Fibroblast of skin of scalp (primary cell): ENCODE measurements at regions not wholly inside any gene's neighbourhood (a gene's known extent, or its start where the extent isn't known, plus 50 kb on each side); places are given as distances from the start of the nearest gene placed in this dataset.
A peak's percentile ranks its signal among the peaks of the same experiment; 100 is the strongest.

Experiments
- DNase-seq: peaks from one replicate; pipeline ENCODE4 v3.0.0-alpha.2; 2013

DNA sequence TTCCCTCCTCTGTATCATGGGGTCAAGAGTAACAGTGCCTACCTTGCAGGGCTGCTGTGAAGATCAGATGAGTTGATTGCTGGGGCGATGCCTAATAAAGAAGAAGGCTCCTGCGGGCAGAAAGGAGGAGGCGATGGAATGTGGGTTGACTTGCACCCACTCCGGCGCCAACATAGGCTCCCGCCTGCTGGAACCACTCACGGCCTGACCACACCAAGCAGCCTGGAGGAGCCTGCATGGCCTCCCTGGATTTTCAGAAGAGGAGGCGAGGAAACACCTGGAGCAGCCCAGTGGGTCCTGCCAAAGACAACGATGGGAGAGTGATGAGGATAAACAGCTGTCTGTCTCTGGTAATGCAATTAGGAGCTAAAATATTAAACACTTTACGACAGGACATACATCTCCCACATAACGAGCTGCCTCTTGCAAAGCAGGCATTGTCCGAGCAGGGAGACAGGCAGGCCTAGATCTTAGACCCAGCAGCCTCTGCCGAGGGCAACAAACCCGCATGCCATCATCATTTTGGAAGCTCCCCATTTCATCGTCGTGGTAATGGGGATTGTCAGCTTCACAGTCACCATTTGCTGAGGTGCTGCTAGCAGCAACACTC lies 302.9 kb upstream of the ZMIZ1 start:
- no peak for DNase-seq

DNA sequence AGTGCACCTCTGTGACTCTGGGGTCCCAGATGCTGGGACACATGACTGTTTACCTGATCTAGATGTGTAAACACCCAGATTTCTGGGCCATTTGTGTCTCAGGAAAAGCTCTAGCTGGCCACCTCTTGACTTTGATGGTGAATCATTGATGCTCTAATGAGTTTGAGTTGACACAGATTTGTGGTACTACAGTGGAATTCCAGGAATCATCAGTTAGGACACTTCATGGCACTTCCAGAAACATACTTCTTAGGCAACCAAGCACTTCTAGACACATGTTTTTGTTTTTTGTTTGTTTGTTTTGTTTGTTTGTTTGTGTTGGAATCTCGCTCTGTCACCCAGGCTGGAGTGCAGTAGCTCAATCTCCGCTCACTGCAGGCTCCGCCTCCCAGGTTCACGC lies 302.2 kb upstream of the ZMIZ1 start:
- peak; percentile 54 for DNase-seq

DNA sequence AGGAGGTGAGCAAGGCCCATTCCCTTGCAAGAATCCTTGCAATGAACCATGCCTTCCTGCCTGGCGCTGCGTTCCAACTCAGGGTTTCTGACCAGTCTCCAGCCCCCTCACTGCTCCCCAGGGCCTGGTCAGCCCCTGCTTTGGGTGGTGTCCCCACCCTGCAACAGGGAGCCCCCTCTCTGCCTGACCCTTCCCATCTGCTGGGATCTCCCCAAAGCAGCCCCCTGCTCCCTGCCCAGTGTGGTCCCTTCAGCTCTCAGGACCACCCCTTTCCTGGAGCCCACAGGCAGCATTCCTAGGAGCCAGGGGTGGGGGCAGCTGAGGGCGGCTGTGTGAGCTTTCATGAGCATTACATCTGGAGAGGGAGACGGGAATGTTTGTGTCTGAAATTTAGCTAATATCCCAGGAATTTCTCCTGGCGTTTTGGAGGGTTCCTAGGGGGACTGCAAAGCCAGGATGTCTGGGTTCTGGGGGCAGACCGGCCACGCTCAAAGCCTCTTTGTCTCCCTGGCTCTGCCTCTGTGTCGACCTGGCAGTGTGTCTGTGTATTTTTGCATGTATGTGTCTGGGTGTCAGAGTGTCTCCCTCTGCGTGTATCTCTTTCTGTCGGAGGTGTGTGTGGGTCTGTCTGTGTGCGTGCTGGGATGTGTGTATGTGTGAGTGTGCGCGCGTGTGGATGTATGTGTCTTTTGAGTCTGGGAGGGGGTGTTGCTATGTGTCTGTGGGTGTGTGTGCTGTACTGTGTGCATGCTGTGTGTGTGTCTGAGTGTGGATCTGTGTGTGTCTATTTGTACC lies 300.5 kb upstream of the ZMIZ1 start:
- DNase-seq: peak; percentile 84

DNA sequence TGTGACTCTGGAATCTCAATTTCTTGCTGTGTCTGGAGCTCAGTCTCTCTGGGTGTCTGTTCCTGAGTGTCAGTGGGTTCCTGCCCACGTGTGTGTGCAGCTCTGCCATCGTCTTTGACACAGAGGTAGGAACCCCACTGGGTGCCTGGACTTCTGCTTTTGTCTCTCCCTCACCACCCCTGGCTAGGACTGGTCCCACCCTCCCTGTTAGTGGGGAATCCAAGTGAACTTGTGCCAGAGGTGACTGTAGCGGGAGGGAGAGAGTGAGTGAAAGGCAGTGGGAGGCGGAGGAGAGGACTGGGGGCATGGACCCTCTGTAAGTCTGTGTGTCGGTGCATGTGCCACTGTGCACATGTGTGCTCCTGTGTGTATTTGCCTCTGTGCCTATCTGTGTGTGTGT lies 299.9 kb upstream of the ZMIZ1 start:
- peak; percentile 45 for DNase-seq

DNA sequence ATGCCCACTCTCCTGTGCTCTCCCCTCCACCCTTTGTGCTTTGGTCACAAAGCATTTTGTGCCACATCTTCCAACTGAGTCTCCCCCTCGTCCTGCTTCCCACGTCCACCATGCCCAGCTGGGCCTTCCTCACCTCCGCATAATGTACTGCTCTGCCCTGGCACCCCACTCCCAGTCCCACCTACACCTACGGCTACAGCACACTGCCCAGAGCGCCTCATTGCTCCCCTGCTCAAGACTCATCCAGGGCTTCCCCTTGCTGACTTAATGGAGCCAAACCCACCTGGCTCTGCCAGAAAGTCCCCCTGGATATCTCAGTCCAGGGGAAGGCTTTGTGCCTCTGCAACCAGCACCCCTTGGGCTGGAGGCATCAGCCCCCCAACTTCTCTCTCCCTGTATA lies 299.2 kb upstream of the ZMIZ1 start:
- DNase-seq: no peak

DNA sequence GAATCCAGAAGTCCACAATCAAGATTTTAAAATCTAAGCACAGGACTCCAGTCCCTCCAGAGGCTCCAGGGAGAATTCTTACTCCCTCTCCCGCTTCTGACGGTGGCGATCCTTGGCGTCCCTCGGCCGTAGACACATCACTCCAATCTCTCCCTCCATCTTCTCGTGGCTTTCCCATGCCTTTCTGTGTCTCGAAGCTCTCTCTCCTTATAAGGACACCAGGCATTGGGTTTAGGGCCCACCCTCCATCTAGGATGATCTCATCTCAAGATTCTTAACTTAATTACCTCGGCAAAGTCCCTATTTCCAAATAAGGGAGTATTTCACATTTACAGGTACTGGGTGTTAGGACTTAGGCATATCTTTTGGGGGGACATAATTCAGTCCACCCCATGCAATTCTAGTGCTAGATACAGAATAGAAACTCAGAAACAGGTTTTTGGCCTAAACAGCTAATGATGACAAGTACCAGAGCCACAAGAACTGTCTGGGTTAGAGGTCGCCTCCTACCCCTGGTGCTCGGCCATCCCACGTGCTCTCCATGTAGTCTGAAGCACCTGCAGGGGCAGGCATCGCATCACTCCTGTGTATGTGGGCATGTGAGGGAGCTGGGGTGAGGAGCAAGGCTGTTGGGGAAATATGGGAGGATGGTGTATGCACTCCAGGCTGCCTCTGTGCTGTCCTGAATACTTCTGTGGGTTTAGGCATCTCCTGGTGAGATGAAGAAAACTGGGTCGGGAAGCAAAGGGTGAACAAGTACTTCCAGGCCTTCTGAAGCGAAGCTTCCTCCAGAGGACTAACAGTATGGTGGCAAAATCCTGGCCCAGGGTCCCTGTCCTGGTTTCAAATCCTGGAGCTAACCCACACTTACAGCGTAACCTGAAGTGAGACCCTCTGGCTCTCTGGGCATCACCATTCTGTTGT lies 298.3 kb upstream of the ZMIZ1 start:
- DNase-seq: peak; percentile 85

DNA sequence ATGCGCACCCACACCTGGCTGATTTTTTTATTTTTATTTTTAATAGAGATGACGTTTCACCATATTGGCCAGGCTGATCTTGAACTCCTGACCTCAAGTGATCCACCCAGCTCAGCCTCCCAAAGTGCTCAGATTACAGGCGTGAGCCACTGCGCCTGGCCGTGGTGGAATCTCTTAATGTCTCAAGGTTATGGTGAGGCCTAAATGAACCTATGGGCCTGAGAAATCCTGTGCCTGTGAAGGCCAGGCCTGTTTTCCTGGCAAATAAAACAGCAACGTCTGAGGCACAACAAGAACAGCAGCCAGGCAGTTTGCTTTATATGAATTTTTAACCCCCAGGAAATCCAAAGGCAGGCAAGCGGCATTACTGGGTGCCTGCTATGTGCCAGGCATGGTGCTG lies 297.5 kb upstream of the ZMIZ1 start:
- no peak for DNase-seq

DNA sequence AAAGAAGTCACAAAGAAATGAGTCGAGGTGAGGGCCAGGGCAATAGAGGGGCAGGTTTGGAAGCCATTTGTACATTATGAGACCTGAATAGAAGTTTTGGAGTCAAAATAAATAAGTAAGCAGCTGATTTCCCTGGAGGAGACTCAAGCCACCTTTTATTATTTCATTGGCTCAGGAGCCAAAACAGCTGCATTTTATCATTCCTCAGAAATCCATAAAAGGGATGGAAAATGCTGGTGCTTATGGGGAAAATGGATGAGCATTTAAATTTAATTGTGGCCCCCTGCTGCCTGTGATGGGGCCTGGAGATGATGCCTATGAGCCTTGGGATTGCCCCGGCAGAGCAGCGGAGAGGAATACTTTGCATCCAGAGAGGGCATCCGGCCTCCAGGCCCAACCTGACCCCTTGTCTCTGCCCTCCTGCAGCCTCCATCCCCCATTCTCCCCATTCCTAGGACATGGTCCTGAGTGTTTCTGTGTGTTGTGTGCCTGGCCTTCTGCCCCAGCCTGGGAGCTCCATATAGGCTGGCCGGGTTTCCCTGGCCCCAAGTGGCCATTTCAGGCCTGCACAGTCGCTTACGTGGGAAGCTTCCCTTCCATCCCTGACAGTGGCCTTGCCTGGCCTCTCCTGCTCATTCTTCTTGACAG lies 296.8 kb upstream of the ZMIZ1 start:
- peak; percentile 50 for DNase-seq

DNA sequence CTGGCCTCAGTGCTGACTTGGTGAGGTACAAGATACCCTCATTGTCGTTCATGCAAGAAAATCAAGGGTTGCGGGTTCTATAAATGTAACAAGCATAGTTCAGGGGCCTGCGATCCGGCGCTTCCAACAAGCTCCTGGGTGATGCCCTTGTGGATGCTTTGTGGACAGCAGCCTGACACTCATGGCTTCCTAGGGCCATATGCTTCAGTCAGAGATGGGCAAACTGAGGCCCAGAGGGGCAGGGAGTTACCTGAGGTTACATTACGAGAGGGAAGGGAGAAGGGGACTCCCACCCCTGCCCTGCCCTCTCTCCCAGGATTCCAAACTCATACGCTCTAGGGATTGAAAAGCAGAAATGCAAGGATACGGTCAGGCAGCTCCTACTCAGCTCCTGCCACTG lies 296.3 kb upstream of the ZMIZ1 start:
- DNase-seq: no peak

DNA sequence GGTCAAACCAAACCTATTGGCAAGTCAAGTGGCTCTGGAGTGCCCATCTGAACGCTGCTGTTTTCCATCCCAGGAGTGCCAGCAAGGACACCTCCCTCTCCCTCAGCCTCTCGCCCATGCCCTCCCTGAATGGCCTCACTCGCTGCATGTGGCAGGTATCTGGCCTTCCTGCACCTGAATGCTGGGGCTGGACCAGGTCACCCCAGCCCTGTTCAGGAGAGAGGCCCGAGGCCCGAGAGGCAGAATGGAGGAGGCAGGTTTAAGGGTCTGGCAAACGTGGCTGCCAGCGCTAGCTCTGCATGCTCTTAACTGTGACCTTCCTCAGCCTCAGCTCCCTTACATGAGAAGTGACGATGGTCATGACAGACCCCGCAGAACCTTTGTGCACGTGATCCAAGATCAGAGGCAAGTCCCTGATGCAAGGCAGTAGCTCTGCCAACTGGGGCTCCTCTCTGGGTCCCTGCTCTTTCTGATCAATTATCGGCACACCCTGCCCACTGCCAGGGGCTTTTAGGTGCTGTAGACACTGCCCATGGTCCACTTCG lies 295.7 kb upstream of the ZMIZ1 start:
- no peak for DNase-seq

DNA sequence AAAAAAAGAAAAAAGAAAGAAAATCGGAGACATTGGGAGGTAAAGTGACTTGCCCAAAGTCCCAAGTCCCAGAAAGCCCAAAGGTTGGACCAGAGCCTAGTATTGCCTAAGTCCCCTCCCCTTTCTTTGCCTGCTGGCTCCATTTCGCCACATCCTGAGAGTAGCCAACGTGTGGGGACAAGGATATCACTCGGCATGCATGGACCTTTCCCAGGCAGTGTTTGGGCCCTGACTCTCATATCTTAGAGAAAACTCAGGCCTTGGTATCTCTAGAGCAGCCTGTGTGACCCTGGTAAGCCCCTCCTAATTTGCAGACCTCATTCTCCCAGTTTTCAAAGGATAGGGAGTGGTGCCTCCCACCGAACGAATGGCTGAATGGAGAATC lies 294.2 kb upstream of the ZMIZ1 start:
- peak; percentile 59 for DNase-seq

DNA sequence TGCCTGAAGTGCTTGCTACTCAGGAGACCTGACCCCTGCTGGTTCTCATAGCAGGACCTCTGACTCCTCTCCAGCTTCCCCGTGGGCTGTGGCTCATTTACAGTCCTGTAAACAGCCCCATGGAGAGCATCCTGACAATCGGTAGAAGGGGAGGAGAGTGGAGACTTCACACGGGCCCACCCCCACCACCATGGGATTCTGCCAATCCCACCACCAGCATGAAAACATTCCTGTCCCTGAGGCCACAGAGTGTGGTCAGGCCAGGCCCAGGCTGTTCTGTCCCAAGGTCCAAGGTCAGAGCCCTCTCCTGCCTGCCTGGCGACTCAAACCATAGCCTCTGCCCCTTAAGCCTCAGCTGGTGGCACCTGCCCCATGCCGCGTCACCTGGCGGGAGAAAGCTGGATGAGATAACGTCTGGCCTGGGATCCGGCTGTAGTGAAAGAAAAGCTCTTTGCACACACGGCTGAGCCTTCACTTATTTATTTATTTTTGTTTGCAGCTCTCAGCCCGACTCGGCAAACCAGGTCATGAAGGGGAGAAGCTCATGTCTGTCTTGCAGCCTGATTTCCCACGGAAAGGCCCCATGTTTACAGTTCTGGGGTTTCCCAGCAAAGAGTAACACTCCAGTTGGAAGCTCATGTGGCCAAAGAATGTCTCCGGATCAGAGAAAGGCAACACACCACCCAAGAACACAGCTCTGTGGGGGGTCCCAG lies 293.6 kb upstream of the ZMIZ1 start:
- peak; percentile 83 for DNase-seq

DNA sequence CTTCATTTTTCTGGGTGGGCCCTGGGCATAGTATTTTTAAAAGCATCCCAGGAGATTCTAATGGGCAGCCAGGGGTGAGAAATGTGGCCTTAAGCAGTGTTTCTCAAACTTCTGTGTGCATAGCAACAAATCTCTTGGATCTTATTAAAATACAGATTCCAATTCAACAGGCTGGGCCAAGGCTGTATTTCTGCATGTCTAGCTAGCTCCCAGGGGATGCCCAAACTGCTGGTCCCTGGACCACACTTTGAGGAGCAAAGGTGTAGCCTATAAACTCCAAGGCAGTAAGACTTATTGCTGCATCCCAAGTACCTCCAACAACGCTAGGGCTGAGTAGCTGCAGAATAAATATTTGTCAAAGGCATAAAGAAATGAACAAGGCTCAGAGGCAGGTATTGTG lies 292.9 kb upstream of the ZMIZ1 start:
- no peak for DNase-seq

DNA sequence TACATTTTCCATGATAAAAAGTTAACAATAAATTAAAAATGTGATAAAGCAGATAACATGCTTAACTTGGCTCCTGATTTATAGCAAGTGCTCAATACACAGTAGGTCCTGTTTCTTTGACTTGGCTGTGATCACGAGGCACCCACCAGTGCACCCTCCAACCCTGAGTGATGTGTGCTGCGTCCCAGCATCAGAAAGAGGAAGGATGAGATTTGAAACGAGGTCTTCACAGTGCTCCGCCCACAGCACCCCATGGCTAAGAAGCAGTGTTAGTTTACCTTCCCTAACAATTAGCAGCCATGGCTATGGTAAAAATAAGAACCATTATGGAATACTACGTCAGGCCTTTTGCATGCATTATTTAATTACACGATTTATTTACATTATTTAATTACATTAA lies 292.0 kb upstream of the ZMIZ1 start:
- no peak for DNase-seq

DNA sequence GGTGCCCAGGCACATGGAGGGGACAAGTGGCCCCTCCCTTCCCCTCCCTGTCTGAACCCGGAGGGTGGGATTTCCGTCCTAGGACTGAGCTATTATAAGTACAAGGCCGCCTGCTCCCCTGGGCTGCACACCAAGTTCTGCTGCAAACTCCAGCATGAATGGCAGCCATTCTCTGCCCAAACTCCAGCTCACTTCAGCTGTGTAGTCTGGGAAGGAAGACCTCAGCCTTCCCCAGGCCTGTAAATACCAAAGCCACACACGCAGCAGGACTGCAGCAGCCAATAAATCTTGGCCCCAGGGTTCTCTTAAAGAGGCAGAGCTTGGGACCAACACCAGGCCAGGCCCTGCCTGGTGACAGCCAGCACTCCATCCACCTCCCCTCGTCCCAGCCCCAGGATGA lies 291.3 kb upstream of the ZMIZ1 start:
- peak; percentile 67 for DNase-seq

DNA sequence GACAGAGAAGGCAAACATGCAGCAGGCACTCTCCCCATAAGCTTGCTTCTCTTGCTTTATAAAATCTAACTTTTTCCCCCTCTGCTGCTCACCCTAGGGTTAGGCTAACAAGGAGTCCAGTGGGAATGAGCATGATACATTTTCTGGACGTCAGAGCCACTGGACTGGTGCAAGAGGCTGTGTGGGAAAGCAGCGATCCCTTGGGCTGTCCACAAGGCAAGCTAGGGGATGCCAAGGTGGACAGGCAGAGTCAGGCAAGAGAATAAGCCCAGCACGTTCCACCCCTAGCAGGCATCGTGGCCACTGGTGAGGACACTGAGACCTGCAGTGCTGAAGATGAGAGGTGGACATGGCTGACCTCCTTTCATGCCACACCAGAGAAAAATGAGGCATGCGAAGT lies 290.9 kb upstream of the ZMIZ1 start:
- no peak for DNase-seq

DNA sequence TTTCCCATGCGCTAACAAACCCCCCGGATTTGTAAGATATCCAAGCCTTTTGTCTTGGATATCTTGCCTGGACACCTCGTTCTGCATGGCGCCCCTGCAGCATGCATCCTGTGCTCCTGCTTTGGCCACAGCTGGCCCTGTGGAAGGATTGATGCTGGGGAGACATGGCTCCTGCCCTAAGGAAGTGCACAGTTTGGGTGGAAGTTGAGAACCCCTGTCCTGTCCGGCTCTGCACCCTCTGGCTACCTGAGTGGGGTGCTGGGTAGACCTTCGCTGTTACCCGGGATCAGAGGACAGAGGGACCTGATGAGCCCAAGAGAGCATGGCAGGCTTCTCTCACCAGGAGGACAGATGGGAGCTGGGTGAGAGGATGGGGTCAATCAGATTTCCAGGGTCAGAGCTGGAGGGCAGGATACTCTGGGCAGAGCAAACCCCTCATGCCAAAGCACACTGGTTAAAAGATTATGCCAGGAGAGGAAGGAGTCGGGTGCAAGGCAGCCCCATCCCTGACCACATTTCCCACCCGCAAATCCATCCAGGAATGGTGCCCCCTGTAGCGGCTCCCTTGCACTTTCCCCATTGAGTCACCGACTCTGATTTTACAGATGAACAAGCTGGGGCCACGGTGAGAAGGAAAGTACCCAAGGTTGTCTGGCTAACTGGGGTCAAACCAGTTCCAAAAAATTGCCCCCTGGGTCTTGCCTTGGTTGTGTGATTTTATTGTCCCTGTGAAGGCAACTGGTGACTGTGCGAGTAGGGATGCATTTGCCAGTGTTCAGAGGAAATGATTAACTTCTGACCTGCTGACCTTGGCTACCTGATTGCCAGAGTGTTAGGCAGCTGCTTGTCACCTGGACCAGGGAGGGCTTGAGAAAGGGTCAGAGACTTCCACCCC lies 290.1 kb upstream of the ZMIZ1 start:
- no peak for DNase-seq

DNA sequence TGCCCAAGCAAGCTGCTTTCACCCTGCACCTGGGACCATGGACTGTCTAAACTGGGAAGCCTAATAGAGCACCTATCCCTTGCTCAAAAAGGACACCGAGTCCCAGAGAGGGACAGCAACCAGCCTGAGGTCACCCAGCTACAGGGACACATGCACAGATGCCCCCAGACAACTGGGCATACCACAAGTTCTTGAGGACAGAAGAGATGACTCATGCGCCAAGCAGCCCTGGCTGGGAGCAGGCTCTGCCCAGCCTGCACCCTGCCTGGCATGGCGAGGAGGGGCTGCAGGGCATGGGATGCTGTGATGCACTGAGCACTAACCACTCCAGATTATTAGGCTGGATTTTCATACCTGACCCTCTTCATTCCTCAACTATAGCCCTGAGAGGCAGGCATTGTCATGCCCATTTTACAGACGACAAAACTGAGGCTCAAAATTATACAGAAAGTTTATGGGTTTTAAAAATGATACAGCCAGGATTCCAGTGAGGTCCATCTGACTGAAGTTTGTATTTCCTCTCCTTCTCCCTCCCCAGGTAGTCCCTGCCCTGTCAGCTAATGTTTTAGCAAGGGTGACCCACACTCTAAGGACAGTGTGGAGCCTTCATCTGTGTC lies 289.3 kb upstream of the ZMIZ1 start:
- DNase-seq: peak; percentile 43

DNA sequence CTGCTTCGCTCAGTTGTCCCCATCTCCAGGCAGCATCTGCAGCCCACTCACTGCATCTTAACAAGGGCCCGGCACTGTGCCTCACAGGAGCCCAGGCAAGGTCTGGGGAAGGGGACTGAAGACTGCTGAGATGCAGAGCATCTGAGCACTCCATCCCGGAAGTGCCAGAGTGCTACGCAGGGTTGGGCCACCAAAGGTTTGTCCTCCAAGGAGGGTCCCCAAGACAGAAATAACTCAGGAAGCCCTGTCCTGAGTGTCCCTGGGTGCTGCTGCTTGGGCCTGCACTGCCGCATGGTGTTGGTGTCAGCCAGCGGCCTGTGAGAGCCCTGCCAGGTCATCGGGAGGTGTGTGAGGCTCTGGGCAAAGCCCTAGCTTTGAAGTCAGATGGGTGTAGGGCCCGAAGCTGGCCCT lies 288.2 kb upstream of the ZMIZ1 start:
- DNase-seq: no peak

DNA sequence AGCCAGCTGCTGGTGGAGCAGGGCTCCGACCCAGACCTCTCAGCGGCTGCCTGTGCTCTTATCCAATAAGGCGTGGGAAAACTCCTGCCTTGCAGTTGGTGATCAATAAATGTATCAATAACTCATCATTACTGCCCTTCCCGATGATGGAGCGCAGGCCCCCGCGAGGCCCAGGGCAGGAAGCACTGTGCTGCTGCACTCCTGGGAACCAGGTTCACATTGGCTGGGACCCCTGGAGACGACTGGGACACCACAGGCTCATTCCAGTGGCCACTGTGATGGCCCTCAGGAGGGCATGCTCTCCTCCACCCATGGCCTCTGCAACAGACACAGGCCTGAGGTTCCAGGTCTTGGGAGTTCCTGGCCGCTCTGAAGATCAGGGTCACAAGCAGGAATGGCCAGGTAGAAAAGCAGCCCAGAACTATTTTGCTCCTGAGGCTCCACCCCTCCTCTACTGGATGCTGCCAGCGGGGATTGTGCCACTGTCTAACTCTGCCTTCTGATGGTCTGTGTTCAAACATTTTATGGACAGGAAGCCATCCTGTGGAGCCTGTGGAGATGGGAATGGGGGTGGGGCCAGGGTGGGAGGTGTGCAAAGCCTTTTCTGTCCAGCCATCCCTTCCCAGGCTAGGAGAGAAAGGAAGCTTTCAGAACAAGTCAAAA lies 287.4 kb upstream of the ZMIZ1 start:
- no peak for DNase-seq
